Gastrocnemius medialis (tissue), 4 donors: ENCODE measurements at regions not wholly inside any gene's neighbourhood (a gene's known extent, or its start where the extent isn't known, plus 50 kb on each side); places are given as distances from the start of the nearest gene placed in this dataset.

Source experiments
- CTCF ChIP-seq, 5 experiments: fragments of 450-650 bp in 3 of 5; fragments of 200-600 bp in 2 of 5; sonication (generic) in 2 of 5; IDR thresholded peaks in 4 of 5; conservative IDR thresholded peaks in 1 of 5; 1 replicate in 4 of 5; 2 replicates in 1 of 5; pipeline ENCODE4 v1.5.1; 2016 to 2019; ENCODE audit warnings: antibody characterized with exemption in 5 of 5, mild to moderate bottlenecking in 3 of 5, moderate library complexity in 3 of 5
- POLR2A ChIP-seq, 2 donors: fragments of 450-650 bp; IDR thresholded peaks; one replicate each; pipeline ENCODE4 v1.6.1; 2017; ENCODE audit warnings: antibody characterized with exemption in 2 of 2, mild to moderate bottlenecking in 2 of 2, moderate library complexity in 2 of 2

- TF ChIP-seq CTCF (IDR thresholded peaks at IDR 0.05 in 4 of 5, conservative IDR thresholded peaks at IDR 0.05 in 1 of 5) (no peak), POLR2A (IDR thresholded peaks at IDR 0.05) (no peak)
These were observed 403.4 kb upstream of the JAG1 start for GRCh38 chr20:11077226-11077625.
